Esophagus muscularis mucosa (tissue), 4 donors: ENCODE measurements at regions not wholly inside any gene's neighbourhood (a gene's known extent, or its start where the extent isn't known, plus 50 kb on each side); places are given as distances from the start of the nearest gene placed in this dataset.
A peak's percentile ranks its signal among the peaks of the same experiment; 100 is the strongest.

Experiments used
- DNase-seq: peaks from one replicate; pipeline ENCODE4 v3.0.0-alpha.2; 2017; ENCODE audit errors: extremely low spot score
- H3K27ac ChIP-seq, 4 donors: fragments of 200-600 bp; sonication (generic); replicated peaks in 1 of 4; 1 replicate in 3 of 4; 2 replicates in 1 of 4; pipeline ENCODE4 v1.5.1; 2016 to 2019; ENCODE audit warnings: mild to moderate bottlenecking in 1 of 4
- H3K27me3 ChIP-seq, 4 donors: fragments of 200-600 bp; sonication (generic); one replicate each; pipeline versions ENCODE4 v1.5.1 to v1.6.0; 2016 to 2019
- H3K36me3 ChIP-seq, 4 donors: fragments of 200-600 bp; sonication (generic); one replicate each; pipeline ENCODE4 v1.5.1; 2016 to 2019
- H3K4me1 ChIP-seq, 4 donors: fragments of 200-600 bp; sonication (generic); one replicate each; pipeline ENCODE4 v1.5.1; 2016 to 2019
- H3K4me3 ChIP-seq, 4 donors: fragments of 200-600 bp; sonication (generic); 1 replicate in 2 of 4; 2 replicates in 2 of 4; pipeline ENCODE4 v1.5.1; 2016 to 2019; ENCODE audit warnings: mild to moderate bottlenecking in 4 of 4, moderate library complexity in 1 of 4
- H3K9me3 ChIP-seq, 4 donors: fragments of 200-600 bp; sonication (generic); 1 replicate in 3 of 4; 2 replicates in 1 of 4; pipeline ENCODE4 v1.5.1; 2016 to 2019
- EP300 ChIP-seq: sonication (generic); formaldehyde crosslinking; IDR thresholded peaks from one replicate; pipeline ENCODE4 v1.6.1; 2017; ENCODE audit warnings: antibody characterized with exemption
- POLR2A ChIP-seq: fragments of 450-650 bp; IDR thresholded peaks from one replicate; pipeline ENCODE4 v1.6.1; 2017; ENCODE audit warnings: antibody characterized with exemption, moderate library complexity, mild to moderate bottlenecking, low read depth
- POLR2AphosphoS5 ChIP-seq, 2 donors: sonication (generic); formaldehyde crosslinking; IDR thresholded peaks; one replicate each; pipeline ENCODE4 v1.6.1; 2017; ENCODE audit warnings: antibody characterized with exemption in 2 of 2
- WGBS: methylation state at CpG from one replicate; pipeline ENCODE4 v1.1.5; 2018; 5-methylcytosine and 5-hydroxymethylcytosine counted together
- intact Hi-C: fragments of 100-400 bp; cut with DNase I; formaldehyde crosslinking; loops from one replicate; pipeline ENCODE4 v1.15.1; 2023
- TF ChIP-seq, protein P1 (sequence below), 3 experiments: fragments of 200-600 bp in 2 of 3; fragments of 450-650 bp in 1 of 3; sonication (generic) in 2 of 3; IDR thresholded peaks; one replicate each; pipeline ENCODE4 v1.5.1; 2017 to 2019; ENCODE audit warnings: antibody characterized with exemption in 3 of 3, mild to moderate bottlenecking in 2 of 3, moderate library complexity in 1 of 3

DNA sequence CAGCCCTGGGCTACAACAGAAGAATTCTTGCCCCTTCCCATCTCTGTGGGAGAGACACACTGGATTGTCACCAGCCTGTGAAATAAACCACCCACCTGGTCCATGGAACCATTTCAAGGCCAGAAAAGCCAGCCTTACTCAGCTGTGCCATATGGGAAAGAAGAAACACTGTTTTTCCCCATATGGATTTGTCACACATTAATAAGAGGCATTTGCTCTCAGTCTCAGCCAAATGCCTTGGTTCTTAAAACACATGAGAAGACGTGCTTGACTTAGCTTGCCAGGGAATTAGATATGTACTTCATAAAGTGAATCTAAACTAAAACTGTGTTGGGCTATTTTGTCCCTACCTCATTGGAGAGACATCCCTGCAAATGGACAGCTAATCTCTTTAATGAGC is 308.6 kb upstream of the TNP1 start:
- intact Hi-C loops: loop anchor here (10.0 kb wide), 1 partner anchor 346 kb away; no protein-coding TSS in a partner anchor
- Histone ChIP-seq H3K4me3 (no peak overlapping the region), H3K36me3 (no peaks in the 10 kb centered on the region), H3K4me1 (peaks cover 0 to 11% (median 4%) of the 10 kb centered on the region in 4 donors), H3K27me3 (no peaks in the 10 kb centered on the region), H3K9me3 (no peaks in the 10 kb centered on the region), H3K27ac (no peak overlapping the region)
- peak; percentile 39 for DNase-seq
- no peak for TF ChIP-seq POLR2A
- TF ChIP-seq EP300: no peak
- TF ChIP-seq POLR2AphosphoS5 (IDR thresholded peaks at IDR 0.05): no peak
- TF ChIP-seq, protein P1, sequence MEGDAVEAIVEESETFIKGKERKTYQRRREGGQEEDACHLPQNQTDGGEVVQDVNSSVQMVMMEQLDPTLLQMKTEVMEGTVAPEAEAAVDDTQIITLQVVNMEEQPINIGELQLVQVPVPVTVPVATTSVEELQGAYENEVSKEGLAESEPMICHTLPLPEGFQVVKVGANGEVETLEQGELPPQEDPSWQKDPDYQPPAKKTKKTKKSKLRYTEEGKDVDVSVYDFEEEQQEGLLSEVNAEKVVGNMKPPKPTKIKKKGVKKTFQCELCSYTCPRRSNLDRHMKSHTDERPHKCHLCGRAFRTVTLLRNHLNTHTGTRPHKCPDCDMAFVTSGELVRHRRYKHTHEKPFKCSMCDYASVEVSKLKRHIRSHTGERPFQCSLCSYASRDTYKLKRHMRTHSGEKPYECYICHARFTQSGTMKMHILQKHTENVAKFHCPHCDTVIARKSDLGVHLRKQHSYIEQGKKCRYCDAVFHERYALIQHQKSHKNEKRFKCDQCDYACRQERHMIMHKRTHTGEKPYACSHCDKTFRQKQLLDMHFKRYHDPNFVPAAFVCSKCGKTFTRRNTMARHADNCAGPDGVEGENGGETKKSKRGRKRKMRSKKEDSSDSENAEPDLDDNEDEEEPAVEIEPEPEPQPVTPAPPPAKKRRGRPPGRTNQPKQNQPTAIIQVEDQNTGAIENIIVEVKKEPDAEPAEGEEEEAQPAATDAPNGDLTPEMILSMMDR (IDR thresholded peaks at IDR 0.05): no peak
- WGBS: 84% methylated on average over 1 of the region's 1 CpG

DNA sequence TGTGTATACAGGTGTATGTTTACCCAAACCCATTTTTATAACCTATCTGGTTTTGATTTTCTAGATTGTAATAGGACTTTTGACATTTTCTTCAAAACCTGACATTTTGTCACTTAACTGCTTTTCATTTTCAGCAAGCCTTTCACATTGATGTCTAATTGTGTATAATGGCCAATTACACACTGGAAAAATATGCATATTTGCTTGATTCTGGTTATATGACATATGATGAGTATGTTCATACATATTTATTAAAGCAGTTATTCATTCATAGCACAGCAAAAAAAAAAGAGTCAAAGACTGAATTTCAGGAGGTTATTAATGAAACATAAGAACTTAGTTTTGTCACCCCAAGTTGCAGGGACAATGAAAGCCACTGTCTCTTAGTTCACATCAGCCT is 307.7 kb upstream of the TNP1 start:
- no peak for TF ChIP-seq EP300
- no peak for TF ChIP-seq POLR2AphosphoS5 (IDR thresholded peaks at IDR 0.05)
- TF ChIP-seq, protein P1 (IDR thresholded peaks at IDR 0.05): no peak
- TF ChIP-seq POLR2A: no peak
- Histone ChIP-seq H3K27ac (no peak overlapping the region), H3K36me3 (no peaks in the 10 kb centered on the region), H3K9me3 (no peaks in the 10 kb centered on the region), H3K27me3 (no peaks in the 10 kb centered on the region), H3K4me3 (no peak overlapping the region), H3K4me1 (peaks cover 0 to 11% (median 4%) of the 10 kb centered on the region in 4 donors)
- DNase-seq: no peak
- intact Hi-C loops: loop anchor here (10.0 kb wide), 1 partner anchor 347 kb away; no protein-coding TSS in a partner anchor

DNA sequence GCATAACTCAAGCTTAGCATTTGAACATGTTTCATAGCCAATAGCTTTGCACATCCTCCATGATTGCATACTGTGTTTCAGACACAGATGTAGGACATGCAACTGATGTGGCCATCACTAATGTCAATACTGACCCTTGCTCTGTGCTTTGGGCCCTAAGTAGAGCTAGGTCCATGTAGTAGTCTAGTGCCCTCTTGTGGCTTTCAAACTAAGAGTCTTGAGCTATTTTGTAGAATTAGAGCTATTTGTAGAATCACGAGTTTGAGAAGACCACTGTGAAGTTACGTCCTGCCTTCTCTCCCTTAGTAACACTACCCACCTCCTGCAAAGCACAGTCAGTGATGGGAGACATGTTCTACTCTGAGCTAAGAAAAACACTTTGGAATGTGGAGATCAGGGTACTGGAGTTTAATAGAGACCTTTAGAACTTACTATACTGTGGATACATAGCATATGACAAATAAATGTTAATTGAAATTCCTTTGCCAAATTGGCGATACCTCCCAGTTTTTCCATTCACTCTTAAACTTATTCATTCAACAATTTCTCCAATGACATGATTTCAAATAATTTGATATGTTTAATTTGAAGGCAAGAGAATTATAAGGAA is 306.5 kb upstream of the TNP1 start:
- intact Hi-C loops: loop anchor here (10.0 kb wide), 1 partner anchor 348 kb away; no protein-coding TSS in a partner anchor
- TF ChIP-seq, protein P1 (IDR thresholded peaks at IDR 0.05): peak; percentile 40 to 61 (median 51)
- no peak for TF ChIP-seq EP300
- Histone ChIP-seq H3K27me3 (no peaks in the 10 kb centered on the region), H3K36me3 (no peaks in the 10 kb centered on the region), H3K4me1 (peaks cover 0 to 13% (median 9%) of the 10 kb centered on the region in 4 donors), H3K27ac (no peak overlapping the region), H3K9me3 (no peaks in the 10 kb centered on the region), H3K4me3 (no peak overlapping the region)
- DNase-seq: peak; percentile 26
- WGBS: 69% methylated on average over 3 of the region's 3 CpGs

DNA sequence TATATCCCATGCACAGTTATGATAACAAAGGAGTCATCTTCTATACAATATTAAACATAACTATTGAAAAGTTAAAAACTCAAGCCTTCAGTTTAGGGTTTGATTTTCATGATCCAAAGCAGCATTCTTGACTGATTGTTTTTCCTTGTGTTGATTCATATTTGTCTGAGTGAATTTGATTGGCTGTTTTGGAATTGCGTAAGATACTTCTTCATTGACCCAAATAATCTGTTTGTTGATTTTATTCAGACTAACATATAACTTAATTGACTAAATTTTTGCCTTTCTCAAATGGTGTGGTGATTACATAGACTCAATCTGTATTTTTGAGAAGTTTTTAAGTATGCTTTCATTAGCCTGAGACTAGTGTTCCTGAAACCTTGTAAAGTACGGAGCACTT is 305.7 kb upstream of the TNP1 start:
- DNase-seq: no peak
- Histone ChIP-seq H3K4me1 (peaks cover 0 to 17% (median 11%) of the 10 kb centered on the region in 4 donors), H3K4me3 (no peak overlapping the region), H3K9me3 (no peaks in the 10 kb centered on the region), H3K27ac (no peak overlapping the region), H3K27me3 (no peaks in the 10 kb centered on the region), H3K36me3 (no peaks in the 10 kb centered on the region)
- intact Hi-C loops: loop anchor here (10.0 kb wide), 1 partner anchor 349 kb away; no protein-coding TSS in a partner anchor
- TF ChIP-seq POLR2AphosphoS5 (IDR thresholded peaks at IDR 0.05): no peak
- 98% methylated on average over 2 of the region's 2 CpGs for WGBS

DNA sequence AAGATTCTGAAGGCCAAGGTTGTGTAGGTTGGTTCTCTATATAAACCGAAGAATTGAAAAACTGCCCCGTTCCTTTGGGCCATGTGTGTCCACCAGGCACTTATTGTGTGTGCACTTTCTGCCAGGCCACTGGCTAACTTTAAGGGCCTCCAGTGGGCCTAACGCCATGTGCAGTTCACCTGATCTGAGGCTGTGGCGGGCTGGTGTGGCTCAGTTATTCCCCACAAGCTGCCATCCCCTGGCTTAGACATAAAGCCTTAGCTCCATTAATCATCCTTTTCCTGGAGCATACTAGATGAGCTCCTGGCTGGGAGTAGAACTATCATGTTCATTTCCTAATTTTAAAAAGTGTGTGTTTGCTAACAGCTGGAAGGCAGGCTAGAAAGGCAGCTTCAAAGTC is 304.1 kb upstream of the TNP1 start:
- intact Hi-C loops: loop anchor here (5.0 to 10.0 kb wide), 2 partner anchors 351 to 467 kb away; partner anchors contain the start of gene IGFBP5
- DNase-seq: peak; percentile 42
- WGBS: 100% methylated on average over 3 of the region's 4 CpGs

More for the DNA sequence above, 304.1 kb upstream of the TNP1 start:
- TF ChIP-seq, protein P1 (IDR thresholded peaks at IDR 0.05): no peak
- no peak for TF ChIP-seq POLR2AphosphoS5 (IDR thresholded peaks at IDR 0.05)
- TF ChIP-seq EP300: no peak
- TF ChIP-seq POLR2A: no peak
- H3K27me3 ChIP-seq: no peaks in the 10 kb centered on the region
- no peak overlapping the region for H3K4me3 ChIP-seq
- peak overlapping the region in 1 of 4 donors; percentile 33 for H3K27ac ChIP-seq
- peaks cover 0 to 17% (median 11%) of the 10 kb centered on the region in 4 donors for H3K4me1 ChIP-seq
- H3K36me3 ChIP-seq: no peaks in the 10 kb centered on the region
- H3K9me3 ChIP-seq: no peaks in the 10 kb centered on the region
